GM18870 (cell line): ENCODE measurements at regions not wholly inside any gene's neighbourhood (a gene's known extent, or its start where the extent isn't known, plus 50 kb on each side); places are given as distances from the start of the nearest gene placed in this dataset.
"Not testable (repeated sequence)": the region's sequence is repeated elsewhere in the genome, so short reads cannot be mapped to it uniquely, and the experiment has no call there.

Source experiments
- ATAC-seq: cut with Tn5 transposase; IDR thresholded peaks from one replicate; pipeline ENCODE4 v1.9.1; 2021; ENCODE audit warnings: moderate library complexity; ENCODE audit not compliant: unreplicated experiment

GRCh38 chr6:170067923-170068360, 222.9 kb downstream of the DLL1 start:
- ATAC-seq, result no peak

- ATAC-seq, result no peak
Measured at GRCh38 chr6:170067181-170067641, 223.7 kb downstream of the DLL1 start.

- no peak for ATAC-seq
Measured at GRCh38 chr6:170066679-170067078, 224.2 kb downstream of the DLL1 start.

- ATAC-seq, result no peak
Measured at GRCh38 chr6:170063851-170064602, 226.9 kb downstream of the DLL1 start.

GRCh38 chr6:170063431-170063830, 227.4 kb downstream of the DLL1 start:
- ATAC-seq, result no peak

GRCh38 chr6:170062915-170063241, 228.0 kb downstream of the DLL1 start:
- ATAC-seq, result no peak

- no peak for ATAC-seq
Measured at GRCh38 chr6:170062209-170062914, 228.5 kb downstream of the DLL1 start.

- ATAC-seq, result no peak
Measured at GRCh38 chr6:170058878-170059485, 231.9 kb downstream of the DLL1 start.

GRCh38 chr6:170057961-170058877, 232.7 kb downstream of the DLL1 start:
- ATAC-seq, result no peak

GRCh38 chr6:170057034-170057734, 233.7 kb downstream of the DLL1 start:
- no peak for ATAC-seq

- ATAC-seq, result no peak
Measured at GRCh38 chr6:170056278-170056711, 234.6 kb downstream of the DLL1 start.

- not testable (repeated sequence) for ATAC-seq
Measured at GRCh38 chr6:170055797-170056196, 235.1 kb downstream of the DLL1 start.

GRCh38 chr6:170053966-170054661, 236.8 kb downstream of the DLL1 start:
- no peak for ATAC-seq

GRCh38 chr6:170052991-170053821, 237.7 kb downstream of the DLL1 start:
- ATAC-seq, result no peak

GRCh38 chr6:170051229-170052172, 239.4 kb downstream of the DLL1 start:
- no peak for ATAC-seq

- ATAC-seq, result no peak
Measured at GRCh38 chr6:170050591-170051041, 240.3 kb downstream of the DLL1 start.
